ENCODE measurements at regions not wholly inside any gene's neighbourhood (a gene's known extent, or its start where the extent isn't known, plus 50 kb on each side); places are given as distances from the start of the nearest gene placed in this dataset.
"Not testable (repeated sequence)": the region's sequence is repeated elsewhere in the genome, so short reads cannot be mapped to it uniquely, and the experiment has no call there.

DNA sequence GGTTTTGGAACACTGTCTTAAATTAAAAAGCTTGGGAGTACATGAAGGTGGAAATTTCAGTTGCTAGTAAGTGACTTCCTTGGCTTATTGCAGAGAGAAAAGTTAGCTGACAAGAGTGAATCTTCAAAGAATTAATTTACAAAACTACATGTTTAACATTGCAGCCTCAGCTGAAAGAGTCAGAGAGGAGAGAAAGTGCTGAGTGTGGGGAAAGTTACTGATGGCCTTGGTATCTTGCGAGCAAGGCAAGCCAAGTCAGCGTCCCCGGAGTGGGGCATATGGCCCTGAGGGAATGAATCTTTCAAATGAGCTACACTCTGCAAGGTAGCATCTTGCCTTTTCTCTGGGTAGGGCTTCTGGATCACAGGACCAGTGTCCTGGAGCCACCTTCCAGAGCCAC is 131.3 kb downstream of the LPIN1 start:
- DNase-seq (ENCODE audit: low read depth in 2 of 2) = no peak

DNA sequence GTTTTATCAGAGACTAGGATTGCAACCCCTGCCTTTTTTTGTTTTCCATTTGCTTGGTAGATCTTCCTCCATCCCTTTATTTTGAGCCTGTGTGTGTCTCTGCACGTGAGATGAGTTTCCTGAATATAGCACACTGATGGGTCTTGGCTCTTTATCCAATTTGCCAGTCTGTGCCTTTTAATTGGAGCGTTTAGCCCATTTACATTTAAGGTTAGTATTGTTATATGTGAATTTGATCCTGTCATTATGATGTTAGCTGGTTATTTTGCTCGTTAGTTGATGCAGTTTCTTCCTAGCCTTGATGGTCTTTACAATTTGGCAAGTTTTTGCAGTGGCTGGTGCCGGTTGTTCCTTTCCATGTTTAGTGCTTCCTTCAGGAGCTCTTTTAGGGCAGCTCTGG is 138.8 kb downstream of the LPIN1 start:
- DNase-seq (ENCODE audit: low read depth in 2 of 2) = not testable (repeated sequence)

DNA sequence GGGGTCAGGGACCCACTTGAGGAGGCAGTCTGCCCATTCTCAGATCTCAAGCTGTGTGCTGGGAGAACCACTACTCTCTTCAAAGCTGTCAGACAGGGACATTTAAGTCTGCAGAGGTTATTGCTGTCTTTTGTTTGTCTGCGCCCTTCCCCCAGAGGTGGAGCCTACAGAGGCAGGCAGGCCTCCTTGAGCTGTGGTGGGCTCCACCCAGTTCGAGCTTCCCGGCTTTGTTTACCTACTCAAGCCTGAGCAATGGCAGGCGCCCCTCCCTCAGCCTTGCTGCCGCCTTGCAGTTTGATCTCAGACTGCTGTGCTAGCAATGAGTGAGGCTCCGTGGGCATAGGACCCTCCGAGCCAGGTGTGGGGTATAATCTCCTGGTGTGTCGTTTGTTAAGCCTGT is 140.5 kb downstream of the LPIN1 start:
- not testable (repeated sequence) for DNase-seq (ENCODE audit: low read depth in 2 of 2)

DNA sequence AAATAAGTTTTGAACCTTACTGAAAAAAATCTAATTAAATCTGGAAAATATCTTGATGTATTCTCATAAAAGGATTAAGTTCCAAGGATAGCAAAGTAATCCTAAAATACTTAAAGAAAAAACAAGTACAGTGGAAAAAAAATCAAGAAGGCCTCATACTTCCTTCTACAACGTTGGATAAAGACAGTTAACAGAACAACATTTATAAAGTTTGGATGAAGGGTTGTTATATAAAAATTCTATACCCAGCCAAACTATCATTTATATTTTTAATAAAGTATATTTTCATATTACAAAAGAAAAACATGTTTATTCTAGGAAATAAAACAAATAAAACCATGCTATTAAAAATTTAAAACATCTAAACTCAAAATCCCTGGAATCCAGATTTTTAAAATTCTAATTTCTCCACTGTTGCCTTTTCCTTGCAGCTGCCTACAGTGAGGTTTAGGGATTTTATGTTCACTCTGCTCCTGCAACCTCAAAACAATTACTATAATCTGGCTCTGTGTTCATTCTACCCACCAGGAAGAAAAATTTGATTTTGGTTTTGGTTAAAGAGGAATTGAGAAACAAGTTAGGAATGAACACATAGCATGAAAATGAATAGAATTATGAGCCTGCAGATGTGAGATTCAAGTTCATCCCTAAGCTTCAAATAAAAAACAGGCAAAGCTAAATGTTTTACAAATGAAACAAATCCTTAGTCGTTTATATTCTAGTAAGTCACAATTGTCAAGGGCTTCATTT is 142.8 kb downstream of the LPIN1 start:
- no peak for DNase-seq (ENCODE audit: low read depth in 2 of 2)

DNA sequence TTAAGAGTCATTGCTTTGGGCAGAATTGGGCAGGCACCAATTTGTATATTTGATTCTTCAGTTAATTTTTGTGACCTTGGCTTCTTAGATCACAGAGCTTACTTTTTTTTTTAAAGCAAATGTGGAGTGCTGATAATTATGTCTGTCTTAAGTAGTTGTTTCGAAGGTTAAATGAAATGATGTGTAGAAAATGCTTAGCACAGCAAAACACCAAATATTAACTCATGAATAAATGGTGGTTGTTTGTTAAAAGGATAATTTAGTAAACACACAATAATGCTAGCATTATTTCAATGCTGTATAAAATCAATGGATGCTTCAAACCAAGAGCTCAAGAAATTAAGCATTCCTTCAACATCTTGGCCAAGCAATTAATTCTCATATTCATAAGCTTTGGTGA is 143.4 kb downstream of the LPIN1 start:
- DNase-seq (ENCODE audit: low read depth in 2 of 2) = no peak

DNA sequence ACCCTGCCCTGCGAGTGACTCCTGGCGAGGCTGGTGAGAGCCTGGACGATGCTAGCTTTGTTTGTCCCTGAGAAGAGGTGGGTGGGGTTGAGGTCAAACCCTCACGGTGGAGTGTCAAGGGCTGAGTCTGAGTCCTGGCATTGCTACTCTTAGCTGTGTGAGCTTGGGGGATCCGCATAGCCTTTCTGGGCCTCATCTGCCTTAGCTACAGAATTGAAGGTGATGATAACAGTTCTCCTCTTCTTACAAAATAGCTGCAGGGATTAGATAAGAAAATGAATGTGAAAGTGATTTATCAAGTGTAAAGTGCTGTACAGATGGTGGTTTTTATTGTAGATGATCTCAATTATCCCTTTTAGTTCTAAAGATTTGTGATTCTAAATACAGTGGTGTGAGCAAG is 144.6 kb downstream of the LPIN1 start:
- no peak for DNase-seq (ENCODE audit: low read depth in 2 of 2)

DNA sequence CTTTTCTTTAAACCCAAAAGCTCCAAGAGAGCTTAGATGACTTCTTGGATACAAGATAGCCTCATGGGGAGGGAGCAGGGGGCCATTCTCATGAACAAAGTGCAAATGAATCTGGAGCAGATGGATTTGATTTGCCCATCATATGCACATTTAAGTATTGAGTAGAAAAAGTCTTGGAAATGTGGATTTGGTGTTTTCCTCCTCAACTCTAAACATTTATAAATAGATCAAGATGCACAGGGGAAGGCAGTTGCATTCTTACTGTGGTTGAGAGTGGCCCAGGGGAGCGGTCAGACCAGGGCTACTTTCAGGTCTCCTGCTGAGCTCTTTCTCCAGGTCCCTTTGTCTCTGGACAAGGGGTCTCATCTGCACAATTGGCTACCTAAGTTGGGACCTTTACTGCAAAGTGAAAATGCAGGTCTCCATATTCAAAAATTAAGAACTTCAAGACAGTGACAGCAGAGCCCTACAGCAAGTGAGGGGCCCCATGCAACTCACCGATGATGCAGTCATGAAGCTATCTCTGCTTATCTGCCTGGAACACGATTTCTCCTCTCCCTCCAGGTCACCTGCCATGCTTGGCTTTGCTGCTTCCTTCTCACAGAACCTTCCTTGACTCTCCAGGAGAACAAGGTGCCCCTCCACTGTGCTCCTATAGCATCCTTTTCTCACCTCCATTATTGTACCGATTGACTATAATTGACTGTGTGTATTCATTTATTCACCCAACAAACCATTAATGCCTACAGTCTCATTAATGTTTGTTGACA is 145.4 kb downstream of the LPIN1 start:
- no peak for DNase-seq (ENCODE audit: low read depth in 2 of 2)

DNA sequence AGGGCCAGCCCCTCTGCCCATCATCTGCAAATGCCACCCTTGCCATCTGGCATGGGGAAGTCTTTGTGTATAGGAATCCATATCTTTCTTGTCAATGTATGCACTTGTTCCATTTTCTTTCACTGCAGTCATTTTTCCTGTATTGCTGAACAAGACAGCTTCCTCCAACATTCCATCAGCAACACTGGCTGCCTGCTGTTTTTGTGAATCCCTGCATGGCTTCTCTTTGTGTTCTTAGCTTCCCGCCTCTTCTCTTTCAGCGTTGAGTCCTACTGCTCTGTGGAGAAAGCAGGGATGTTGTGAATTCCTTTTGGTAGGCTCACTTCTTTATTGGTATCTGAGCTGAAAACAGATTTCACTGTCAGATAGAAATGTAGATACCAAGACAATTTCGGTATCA is 150.0 kb downstream of the LPIN1 start:
- no peak for DNase-seq (ENCODE audit: low read depth in 2 of 2)

DNA sequence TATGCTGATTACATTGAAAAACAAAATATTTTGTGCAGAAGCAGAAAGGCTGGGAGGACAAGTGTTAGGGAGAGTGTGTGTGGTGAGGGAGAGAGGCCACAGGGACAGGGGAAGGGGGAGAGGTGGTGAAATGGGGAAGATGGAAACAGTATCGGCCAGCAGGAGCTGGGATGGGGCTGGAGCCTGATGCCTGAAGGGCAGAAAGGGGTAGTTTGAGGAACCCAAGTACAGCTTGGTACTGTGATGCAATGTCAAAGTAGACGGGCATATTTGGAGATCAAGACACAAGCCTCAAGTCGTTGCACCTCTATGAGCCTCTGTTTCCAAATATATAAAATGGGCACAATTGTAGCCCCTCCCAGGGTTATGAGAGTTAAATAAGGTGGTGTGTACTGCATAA is 152.1 kb downstream of the LPIN1 start:
- no peak for DNase-seq (ENCODE audit: low read depth in 2 of 2)

DNA sequence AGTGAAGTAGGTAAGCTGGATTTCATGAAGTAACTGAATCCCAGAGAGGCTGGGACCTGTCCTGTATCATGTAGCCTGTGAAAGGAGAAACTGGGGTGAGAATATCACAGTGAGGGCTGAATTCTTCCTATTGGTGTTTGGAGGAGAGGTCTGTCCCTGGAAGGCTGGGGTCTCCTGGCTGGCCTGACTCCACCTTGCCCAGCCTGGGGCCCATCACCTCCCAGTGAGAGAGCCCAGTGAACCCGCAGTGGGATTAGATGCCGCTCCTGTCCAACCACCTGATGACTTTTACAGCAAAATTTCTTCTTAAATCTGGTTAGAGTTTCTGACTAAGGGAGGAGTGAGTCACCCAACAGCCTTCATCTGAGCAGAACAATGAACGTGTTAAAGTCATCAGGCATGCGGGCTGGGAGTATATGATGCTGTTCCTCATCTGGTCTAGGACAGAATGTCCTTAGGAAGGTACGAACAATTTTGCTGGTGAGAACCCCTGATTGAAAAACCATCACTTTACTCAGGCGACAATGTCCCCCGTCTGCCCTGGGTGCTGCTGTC is 152.9 kb downstream of the LPIN1 start:
- DNase-seq (ENCODE audit: low read depth in 2 of 2) = no peak

DNA sequence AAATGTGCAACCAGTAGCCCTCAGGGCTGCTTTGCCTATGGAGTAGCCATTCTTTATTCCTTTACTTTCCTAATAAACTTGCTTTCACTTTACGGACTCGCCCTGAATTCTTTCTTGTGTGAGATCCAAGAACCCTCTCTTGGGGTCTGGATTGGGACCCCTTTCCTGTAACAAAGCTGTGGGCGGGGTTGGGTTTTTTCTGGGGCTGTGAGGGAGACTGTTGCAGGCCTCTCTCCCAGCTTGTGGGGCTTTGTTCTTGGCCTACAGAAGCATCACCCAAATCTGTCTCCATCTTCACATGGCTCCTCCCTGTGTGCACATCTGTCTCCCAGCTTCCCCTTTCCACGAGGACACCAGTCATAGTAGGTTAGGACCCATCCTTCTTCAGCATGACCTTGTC is 154.5 kb downstream of the LPIN1 start:
- not testable (repeated sequence) for DNase-seq (ENCODE audit: low read depth in 2 of 2)

DNA sequence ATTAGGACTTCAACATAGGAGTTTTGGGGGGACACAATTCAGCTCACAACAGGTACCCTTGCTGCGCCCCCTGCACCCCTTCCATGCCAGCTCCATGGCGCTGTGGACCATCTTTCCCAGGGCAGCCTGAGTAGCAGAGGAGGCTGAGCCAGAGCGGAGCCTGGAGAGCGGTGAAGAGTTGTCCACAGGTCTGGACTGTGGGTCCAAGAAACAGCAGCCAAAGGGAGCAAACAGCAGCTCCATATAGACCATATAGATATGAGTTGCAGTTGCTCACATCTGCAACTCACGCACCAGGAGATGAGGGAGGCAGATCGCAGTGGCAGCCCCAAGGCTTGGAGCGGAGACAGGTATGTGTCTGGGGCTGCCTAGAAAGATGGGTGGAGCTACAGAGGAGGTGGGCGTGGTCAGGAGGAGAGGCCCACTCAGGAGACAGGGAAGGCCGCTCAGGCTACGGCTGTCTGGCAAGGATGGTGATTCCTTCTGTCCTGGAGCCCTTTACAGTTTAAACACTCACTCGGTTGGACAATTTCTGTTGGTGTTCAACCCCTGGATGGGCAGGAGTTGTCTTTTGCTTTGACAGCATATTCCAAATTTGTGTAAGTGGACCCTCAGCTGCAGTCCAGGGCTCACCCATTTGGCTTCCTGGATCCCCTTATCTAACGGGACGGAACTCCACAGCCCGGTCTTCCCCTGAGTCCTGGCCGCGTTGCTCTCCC is 155.1 kb downstream of the LPIN1 start:
- no peak for DNase-seq (ENCODE audit: low read depth in 2 of 2)

DNA sequence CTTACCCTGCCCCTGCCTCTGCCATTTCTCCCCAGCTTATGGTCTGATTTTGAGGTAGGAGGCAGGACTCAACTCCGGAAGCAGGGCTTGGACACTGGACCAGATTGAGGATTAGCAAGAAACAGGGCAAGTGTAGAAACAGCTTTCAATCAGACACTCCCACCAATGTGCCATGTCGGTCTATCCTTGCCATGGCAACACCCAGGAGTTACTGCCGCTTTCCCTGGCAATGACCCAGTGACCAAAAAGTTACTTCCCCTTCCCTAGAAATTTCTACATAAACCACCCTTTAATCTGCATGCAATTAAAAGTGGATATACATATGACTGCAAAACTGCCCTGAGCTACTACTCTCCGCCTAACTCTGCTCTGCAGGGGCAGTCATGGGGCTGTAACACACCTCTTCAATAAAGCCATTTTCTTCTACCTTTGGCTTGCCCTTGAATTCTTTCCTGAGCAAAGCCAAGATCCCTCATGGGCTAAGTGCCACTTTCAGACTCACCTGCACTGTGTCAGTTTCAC is 156.7 kb downstream of the LPIN1 start:
- DNase-seq (ENCODE audit: low read depth in 2 of 2) = no peak

DNA sequence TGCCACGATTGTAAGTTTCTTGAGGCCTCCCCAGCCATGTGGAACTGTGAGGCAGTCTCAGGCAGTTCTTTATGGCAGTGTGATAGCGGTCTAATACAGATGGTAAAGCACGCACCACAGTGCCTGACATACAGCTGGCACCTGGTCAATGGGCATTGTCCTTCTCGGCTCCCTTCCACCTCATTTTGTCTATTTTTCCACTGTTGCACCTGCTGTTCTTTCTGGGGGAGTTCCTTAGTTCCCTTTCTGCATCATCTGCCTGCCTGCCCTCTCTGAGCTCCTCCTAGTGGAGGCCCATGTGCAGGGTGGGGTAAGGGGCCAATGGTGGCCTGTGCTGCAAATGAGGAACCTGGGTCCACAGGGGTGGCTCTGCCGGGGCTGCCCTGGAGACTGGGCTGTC is 157.6 kb downstream of the LPIN1 start:
- DNase-seq (ENCODE audit: low read depth in 2 of 2) = no peak

DNA sequence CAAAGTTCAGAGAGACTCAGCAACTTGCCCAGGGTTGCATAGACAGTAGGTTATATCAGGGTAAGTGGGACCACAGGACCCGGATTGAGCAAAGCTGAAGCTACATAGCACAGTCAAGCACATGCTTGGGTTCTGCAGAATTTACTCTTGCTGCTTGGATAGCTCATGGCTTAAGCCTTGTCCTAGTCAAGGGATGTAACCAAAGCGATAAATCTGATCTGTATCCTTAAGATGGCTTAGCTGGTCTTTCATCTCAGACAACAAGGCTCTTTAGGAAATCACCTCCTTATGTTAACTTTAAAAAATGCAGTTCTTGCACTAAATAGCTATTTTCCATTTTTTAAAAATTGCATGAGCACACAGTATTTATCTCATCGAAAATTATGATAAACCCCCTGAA is 158.5 kb downstream of the LPIN1 start:
- DNase-seq (ENCODE audit: low read depth in 2 of 2) = no peak

DNA sequence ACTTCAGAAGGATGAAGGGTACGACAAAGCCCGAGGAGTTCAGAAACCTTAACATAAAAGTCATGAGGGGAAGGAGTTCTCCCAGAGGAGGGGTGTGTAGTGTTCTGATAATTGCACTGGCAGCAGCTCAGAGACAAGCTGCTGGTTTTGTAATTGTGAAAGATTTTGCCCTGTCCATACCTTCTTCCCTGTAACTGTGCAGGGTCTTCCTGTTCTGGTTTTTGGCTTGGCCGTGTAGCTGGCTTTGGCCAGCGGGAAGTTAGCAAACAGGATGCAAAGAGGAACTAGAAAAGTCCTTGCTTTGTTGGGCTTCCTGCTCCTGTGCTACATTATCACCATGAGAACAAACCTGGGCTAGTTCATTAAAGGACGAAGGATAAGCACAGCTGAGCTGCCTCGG is 160.8 kb downstream of the LPIN1 start:
- DNase-seq (ENCODE audit: low read depth in 2 of 2) = no peak

DNA sequence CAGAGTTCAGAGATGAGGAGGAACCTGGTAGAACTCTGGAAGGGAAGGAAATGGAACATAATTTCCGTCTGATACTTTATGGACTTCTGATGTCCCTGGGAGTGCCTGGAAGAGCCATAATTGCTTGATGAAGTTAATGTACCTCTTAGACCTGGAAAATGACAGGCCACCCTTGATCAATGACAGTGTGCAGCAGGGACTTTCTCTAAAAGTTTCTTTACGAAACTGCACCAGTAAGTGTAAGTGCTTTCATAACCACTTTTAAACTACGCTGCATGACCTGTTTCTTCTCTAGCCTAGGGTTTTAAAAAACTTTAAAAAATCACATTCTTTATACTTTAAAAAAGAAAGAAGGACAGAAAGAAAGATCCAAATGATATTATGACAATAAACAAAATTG is 164.5 kb downstream of the LPIN1 start:
- no peak for DNase-seq (ENCODE audit: low read depth in 2 of 2)

DNA sequence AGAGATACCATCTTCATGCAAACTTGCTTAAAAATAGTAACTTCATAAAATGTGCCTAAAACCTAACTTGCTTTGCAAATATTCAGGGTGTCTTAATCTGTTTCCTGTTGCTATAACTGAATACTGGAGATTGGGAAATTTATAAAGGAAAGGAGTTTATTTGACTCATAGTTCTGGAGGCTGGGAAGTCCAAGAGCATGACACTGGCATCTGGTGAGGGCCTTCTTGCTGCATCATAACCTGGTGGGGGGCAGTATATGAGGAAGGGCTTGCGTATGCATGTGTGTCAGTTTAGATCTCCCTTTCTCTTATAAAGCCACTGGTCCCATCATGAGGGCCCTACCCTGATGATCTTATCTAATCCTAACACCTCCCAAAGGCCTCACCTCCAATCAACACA is 166.5 kb downstream of the LPIN1 start:
- DNase-seq (ENCODE audit: low read depth in 2 of 2) = no peak

DNA sequence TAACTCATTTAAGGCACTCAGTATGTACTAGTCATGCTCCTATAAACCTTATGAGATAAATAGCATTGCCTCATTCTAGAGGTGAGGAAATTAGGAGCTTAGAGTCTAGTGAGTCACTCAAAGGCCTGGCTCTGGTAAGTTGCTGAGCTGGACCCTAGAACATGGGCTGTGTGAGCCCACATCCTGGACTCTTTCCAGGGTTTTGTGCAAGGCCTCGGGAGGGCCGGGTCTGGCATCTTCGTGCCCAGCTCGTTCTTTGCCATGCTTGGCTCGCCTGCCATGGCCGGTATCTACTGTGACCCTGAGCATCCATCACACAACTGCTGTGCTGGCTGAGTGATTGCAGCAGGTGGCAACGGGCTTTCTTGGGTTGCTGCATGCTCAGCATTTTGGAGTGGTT is 168.0 kb downstream of the LPIN1 start:
- no peak for DNase-seq (ENCODE audit: low read depth in 2 of 2)

DNA sequence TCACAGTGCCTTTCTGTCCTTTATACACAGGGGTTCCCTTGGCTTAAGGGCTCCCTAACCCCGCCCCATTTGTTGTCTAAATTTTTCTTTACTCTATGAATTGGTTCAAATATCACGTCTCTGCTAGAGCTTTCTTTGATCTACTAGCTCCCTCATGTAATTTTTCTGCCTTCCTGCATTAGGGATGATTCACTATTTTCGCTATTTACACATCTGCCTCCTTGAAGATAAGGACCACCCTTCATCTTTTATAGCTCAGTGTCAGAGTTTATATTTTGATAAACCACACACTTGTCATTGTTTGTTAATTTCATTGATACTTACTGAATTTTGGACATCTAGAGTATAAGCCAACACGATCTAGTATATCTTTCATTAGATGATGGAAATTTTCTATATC is 169.2 kb downstream of the LPIN1 start:
- no peak for DNase-seq (ENCODE audit: low read depth in 2 of 2)

DNA sequence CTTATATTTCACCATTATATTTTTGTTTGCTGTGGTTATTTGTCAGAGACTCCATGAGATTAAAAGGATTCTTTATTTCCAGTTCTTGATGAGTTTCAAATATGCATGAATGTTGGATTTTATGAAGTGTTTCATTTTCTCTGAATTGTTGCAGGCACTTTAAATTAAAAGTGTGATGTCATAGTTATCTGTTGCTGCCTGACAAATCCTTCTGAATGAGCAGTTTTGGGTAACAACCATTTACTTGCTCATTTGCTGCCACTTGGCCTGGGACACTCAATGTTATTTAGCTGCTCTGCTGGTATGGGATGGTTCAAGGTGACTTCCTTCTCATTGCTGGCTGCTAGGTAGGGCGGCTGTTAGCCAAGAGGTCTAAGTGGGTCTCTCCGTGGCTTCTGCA is 173.5 kb downstream of the LPIN1 start:
- DNase-seq (ENCODE audit: low read depth in 2 of 2) = no peak

DNA sequence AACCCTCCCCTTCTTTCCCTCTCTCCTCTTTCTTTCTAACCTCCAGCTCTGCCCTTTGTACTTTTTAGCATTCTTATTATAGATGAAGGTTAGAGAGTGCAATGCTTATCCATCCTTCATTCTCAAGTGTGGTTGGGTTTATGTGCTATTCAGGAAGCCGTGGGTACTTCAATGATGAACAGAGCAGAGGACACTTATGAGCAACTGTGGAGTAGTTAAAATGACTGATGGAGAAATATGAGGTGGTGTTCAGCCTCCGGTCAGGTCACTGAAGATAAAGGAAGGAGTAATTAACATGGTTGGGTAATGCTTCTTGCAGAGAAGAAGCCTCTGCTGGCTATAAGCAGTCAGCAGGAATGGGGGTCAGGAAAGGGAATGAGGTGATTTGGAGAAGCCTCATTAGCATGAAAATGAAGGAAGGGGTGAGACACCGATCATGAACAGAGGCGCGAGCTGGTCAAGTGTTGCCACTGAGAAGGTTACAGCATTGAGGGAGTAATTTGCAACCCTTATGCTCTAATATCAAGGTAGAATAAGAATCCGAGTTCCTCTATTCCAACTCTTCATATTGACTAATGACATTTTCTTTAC is 174.7 kb downstream of the LPIN1 start:
- no peak for DNase-seq (ENCODE audit: low read depth in 2 of 2)
